Ectodermal cell (in vitro differentiated cells): ENCODE measurements at regions not wholly inside any gene's neighbourhood (a gene's known extent, or its start where the extent isn't known, plus 50 kb on each side); places are given as distances from the start of the nearest gene placed in this dataset.

Experiments
- H3K27ac ChIP-seq: 2 replicates; pipeline ENCODE4 v1.7.0; 2013; ENCODE audit warnings: mild to moderate bottlenecking, low read depth, low read length; ENCODE audit not compliant: insufficient read depth, poor library complexity, severe bottlenecking
- H3K27me3 ChIP-seq: 2 replicates; pipeline ENCODE4 v1.7.0; 2013; ENCODE audit warnings: mild to moderate bottlenecking, low read length; ENCODE audit not compliant: insufficient read depth, control insufficient read depth, poor library complexity, severe bottlenecking
- H3K36me3 ChIP-seq: one replicate; pipeline ENCODE4 v1.7.0; 2013; ENCODE audit warnings: low read length; ENCODE audit not compliant: control insufficient read depth, insufficient read depth
- H3K4me1 ChIP-seq: one replicate; pipeline ENCODE4 v1.7.0; 2013; ENCODE audit warnings: low read length; ENCODE audit not compliant: control insufficient read depth, insufficient read depth
- H3K4me3 ChIP-seq: 2 replicates; pipeline ENCODE4 v1.7.0; 2013; ENCODE audit warnings: low read depth, low read length, control low read depth; ENCODE audit not compliant: insufficient read depth
- H3K9me3 ChIP-seq: 2 replicates; pipeline ENCODE4 v1.7.0; 2013; ENCODE audit warnings: mild to moderate bottlenecking, low read length, moderate library complexity; ENCODE audit not compliant: control insufficient read depth
- WGBS, 2 experiments: methylation state at CpG; one replicate each; pipeline ENCODE4 v1.1.7; 2013; ENCODE audit warnings: missing lambda C conversion rate in 2 of 2; 5-methylcytosine and 5-hydroxymethylcytosine counted together

- no peak overlapping the region for H3K27ac ChIP-seq
- H3K9me3 ChIP-seq = no peaks in the 10 kb centered on the region
- no peak overlapping the region for H3K4me3 ChIP-seq
- no peaks in the 10 kb centered on the region for H3K36me3 ChIP-seq
- no peaks in the 10 kb centered on the region for H3K4me1 ChIP-seq
- no peaks in the 10 kb centered on the region for H3K27me3 ChIP-seq
- WGBS, 2 experiments = 100% methylated on average over 1 of the region's 3 CpGs; no CpG with 5 or more reads in 1 of the 2 experiments
Observed at GRCh38 chr3:110384601-110385000, 687.0 kb upstream of the NECTIN3 start.

GRCh38 chr3:110389005-110389404 lies 682.6 kb upstream of the NECTIN3 start:
- no peaks in the 10 kb centered on the region for H3K36me3 ChIP-seq
- H3K27me3 ChIP-seq = no peaks in the 10 kb centered on the region
- H3K4me1 ChIP-seq = no peaks in the 10 kb centered on the region
- no peak overlapping the region for H3K27ac ChIP-seq
- no peaks in the 10 kb centered on the region for H3K9me3 ChIP-seq
- no peak overlapping the region for H3K4me3 ChIP-seq

- H3K27ac ChIP-seq = no peak overlapping the region
- no peaks in the 10 kb centered on the region for H3K27me3 ChIP-seq
- H3K4me1 ChIP-seq = no peaks in the 10 kb centered on the region
- no peaks in the 10 kb centered on the region for H3K36me3 ChIP-seq
- no peaks in the 10 kb centered on the region for H3K9me3 ChIP-seq
- no peak overlapping the region for H3K4me3 ChIP-seq
Observed at GRCh38 chr3:110390372-110390771, 681.2 kb upstream of the NECTIN3 start.

- Histone ChIP-seq H3K27me3 (no peaks in the 10 kb centered on the region), H3K4me3 (no peak overlapping the region), H3K36me3 (no peaks in the 10 kb centered on the region), H3K4me1 (no peaks in the 10 kb centered on the region), H3K9me3 (no peaks in the 10 kb centered on the region), H3K27ac (no peak overlapping the region)
- 53 to 62% methylated on average over 3 of the region's 3 CpGs for WGBS, 2 experiments
Observed at GRCh38 chr3:110391042-110391441, 680.6 kb upstream of the NECTIN3 start.

- Histone ChIP-seq H3K4me3 (no peak overlapping the region), H3K36me3 (no peaks in the 10 kb centered on the region), H3K27me3 (no peaks in the 10 kb centered on the region), H3K27ac (no peak overlapping the region), H3K4me1 (no peaks in the 10 kb centered on the region), H3K9me3 (no peaks in the 10 kb centered on the region)
- WGBS, 2 experiments = 84 to 89% methylated on average over 7 of the region's 7 CpGs
Observed at GRCh38 chr3:110391640-110392395, 679.8 kb upstream of the NECTIN3 start.

GRCh38 chr3:110393941-110394340 lies 677.7 kb upstream of the NECTIN3 start:
- no peak overlapping the region for H3K4me3 ChIP-seq
- no peaks in the 10 kb centered on the region for H3K4me1 ChIP-seq
- H3K36me3 ChIP-seq = no peaks in the 10 kb centered on the region
- H3K9me3 ChIP-seq = no peaks in the 10 kb centered on the region
- 45 to 46% methylated on average over 2 of the region's 2 CpGs for whole genome bisulfite sequencing, 2 experiments
- H3K27me3 ChIP-seq = no peaks in the 10 kb centered on the region
- no peak overlapping the region for H3K27ac ChIP-seq

- no peaks in the 10 kb centered on the region for H3K27me3 ChIP-seq
- H3K27ac ChIP-seq = no peak overlapping the region
- 86 to 100% methylated on average over 1 of the region's 1 CpG for WGBS, 2 experiments
- H3K9me3 ChIP-seq = no peaks in the 10 kb centered on the region
- no peaks in the 10 kb centered on the region for H3K4me1 ChIP-seq
- H3K36me3 ChIP-seq = no peaks in the 10 kb centered on the region
- no peak overlapping the region for H3K4me3 ChIP-seq
Observed at GRCh38 chr3:110397115-110397514, 674.5 kb upstream of the NECTIN3 start.

- 86% methylated on average over 1 of the region's 2 CpGs; no CpG with 5 or more reads in 1 of the 2 experiments for WGBS, 2 experiments
Observed at GRCh38 chr3:110400315-110400714, 671.3 kb upstream of the NECTIN3 start.

GRCh38 chr3:110405830-110406585 lies 665.6 kb upstream of the NECTIN3 start:
- H3K27ac ChIP-seq = no peak overlapping the region
- H3K4me3 ChIP-seq = no peak overlapping the region
- 100% methylated on average over 1 of the region's 1 CpG; no CpG with 5 or more reads in 1 of the 2 experiments for WGBS, 2 experiments
- H3K27me3 ChIP-seq = no peaks in the 10 kb centered on the region
- no peaks in the 10 kb centered on the region for H3K36me3 ChIP-seq
- no peaks in the 10 kb centered on the region for H3K9me3 ChIP-seq
- no peaks in the 10 kb centered on the region for H3K4me1 ChIP-seq

More at GRCh38 chr3:110400315-110400714, 671.3 kb upstream of the NECTIN3 start:
- H3K9me3 ChIP-seq = no peaks in the 10 kb centered on the region
- H3K27me3 ChIP-seq = no peaks in the 10 kb centered on the region
- H3K27ac ChIP-seq = no peak overlapping the region
- no peak overlapping the region for H3K4me3 ChIP-seq
- no peaks in the 10 kb centered on the region for H3K4me1 ChIP-seq
- no peaks in the 10 kb centered on the region for H3K36me3 ChIP-seq

- no peaks in the 10 kb centered on the region for H3K4me1 ChIP-seq
- 92 to 95% methylated on average over 3 of the region's 3 CpGs for WGBS, 2 experiments
- H3K27ac ChIP-seq = no peak overlapping the region
Observed at GRCh38 chr3:110413266-110413665, 658.4 kb upstream of the NECTIN3 start.

More at GRCh38 chr3:110413266-110413665, 658.4 kb upstream of the NECTIN3 start:
- no peaks in the 10 kb centered on the region for H3K27me3 ChIP-seq
- H3K36me3 ChIP-seq = no peaks in the 10 kb centered on the region
- no peaks in the 10 kb centered on the region for H3K9me3 ChIP-seq
- no peak overlapping the region for H3K4me3 ChIP-seq
